IPS-18a (cell line): ENCODE measurements at regions not wholly inside any gene's neighbourhood (a gene's known extent, or its start where the extent isn't known, plus 50 kb on each side); places are given as distances from the start of the nearest gene placed in this dataset.
"Not testable (repeated sequence)": the region's sequence is repeated elsewhere in the genome, so short reads cannot be mapped to it uniquely, and the experiment has no call there.

Experiments used
- H3K27ac ChIP-seq: one replicate; pipeline ENCODE4 v1.5.1; 2013; ENCODE audit warnings: low read length
- H3K27me3 ChIP-seq: one replicate; pipeline ENCODE4 v1.6.1; 2013; ENCODE audit warnings: mild to moderate bottlenecking, low read length; ENCODE audit not compliant: control insufficient read depth, insufficient read depth
- H3K36me3 ChIP-seq: one replicate; pipeline ENCODE4 v1.6.1; 2013; ENCODE audit warnings: low read depth, low read length; ENCODE audit not compliant: control insufficient read depth
- H3K4me1 ChIP-seq: one replicate; pipeline ENCODE4 v1.6.1; 2013; ENCODE audit warnings: low read depth, low read length; ENCODE audit not compliant: control insufficient read depth
- H3K4me3 ChIP-seq: one replicate; pipeline ENCODE4 v1.5.1; 2013; ENCODE audit warnings: low read length
- H3K9ac ChIP-seq: one replicate; pipeline ENCODE4 v1.6.1; 2013; ENCODE audit warnings: mild to moderate bottlenecking, low read length, moderate library complexity
- H3K9me3 ChIP-seq: one replicate; pipeline ENCODE4 v1.6.1; 2013; ENCODE audit warnings: low read depth, low read length; ENCODE audit not compliant: control insufficient read depth

DNA sequence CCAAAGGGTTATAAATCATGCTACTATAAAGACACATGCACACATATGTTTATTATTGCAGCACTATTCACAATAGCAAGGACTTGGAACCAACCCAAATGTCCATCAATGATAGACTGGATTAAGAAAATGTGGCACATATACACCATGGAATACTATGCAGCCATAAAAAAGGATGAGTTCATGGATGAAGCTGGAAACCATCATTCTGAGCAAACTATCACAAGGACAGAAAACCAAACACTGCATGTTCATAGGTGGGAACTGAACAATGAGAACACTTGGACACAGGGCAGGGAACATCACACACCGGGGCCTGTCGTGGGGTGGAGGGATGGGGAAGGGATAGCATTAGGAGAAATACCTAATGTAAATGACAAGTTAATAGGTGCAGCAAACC lies 322.1 kb downstream of the RPLP1 start:
- H3K9me3 ChIP-seq, H3K27ac ChIP-seq, H3K4me3 ChIP-seq, H3K9ac ChIP-seq, H3K4me1 ChIP-seq, H3K27me3 ChIP-seq, H3K36me3 ChIP-seq: not testable (repeated sequence)

DNA sequence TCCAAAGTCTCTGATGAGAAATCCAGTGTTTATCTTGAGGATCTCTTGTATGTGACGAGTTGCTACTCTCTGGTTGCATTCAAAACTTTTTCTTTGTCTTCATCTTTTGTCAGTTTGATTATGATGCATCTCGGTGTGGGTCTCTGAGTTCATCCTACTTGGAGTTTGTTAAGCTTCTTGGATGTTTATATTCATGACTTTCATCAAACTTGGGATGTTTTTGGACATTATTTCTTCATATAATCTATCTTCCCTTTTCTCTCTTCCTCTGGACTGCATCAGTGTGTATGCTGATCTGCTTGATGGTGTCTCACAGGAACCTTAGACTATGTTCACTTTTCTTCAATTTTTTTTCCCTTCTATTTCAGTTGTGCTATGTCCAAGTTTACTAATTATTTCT lies 320.4 kb downstream of the TLE3 start:
- Histone ChIP-seq H3K27me3 (no peaks in the 10 kb centered on the region), H3K27ac (no peak overlapping the region), H3K4me3 (no peak overlapping the region), H3K36me3 (no peaks in the 10 kb centered on the region), H3K9me3 (no peaks in the 10 kb centered on the region), H3K4me1 (no peaks in the 10 kb centered on the region), H3K9ac (no peak overlapping the region)

GRCh38 chr15:69780374-69780773 lies 317.3 kb downstream of the TLE3 start:
- H3K9me3 ChIP-seq = no peaks in the 10 kb centered on the region
- no peaks in the 10 kb centered on the region for H3K27me3 ChIP-seq
- no peaks in the 10 kb centered on the region for H3K36me3 ChIP-seq
- no peak overlapping the region for H3K27ac ChIP-seq
- H3K4me3 ChIP-seq = no peak overlapping the region
- no peak overlapping the region for H3K9ac ChIP-seq
- H3K4me1 ChIP-seq = no peaks in the 10 kb centered on the region

DNA sequence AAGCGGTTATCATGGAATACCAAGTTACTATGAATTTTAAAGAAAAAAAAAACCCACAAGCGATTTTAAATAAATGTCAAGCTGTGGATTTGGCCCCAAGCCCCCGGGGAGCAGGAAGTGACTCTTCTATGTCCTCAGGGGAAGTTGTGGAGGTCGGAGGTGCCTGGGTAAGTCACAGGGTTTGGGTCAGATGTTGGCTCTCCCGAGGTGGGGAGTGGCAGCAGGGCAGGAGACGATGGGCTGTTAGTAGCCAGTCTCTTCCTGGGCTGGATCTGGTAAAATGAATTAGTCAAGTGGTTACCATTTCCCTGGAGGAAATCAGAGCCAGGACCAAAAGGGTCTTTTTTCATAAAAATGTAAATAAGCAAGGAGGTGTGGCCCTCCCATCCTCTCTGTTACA lies 316.7 kb downstream of the TLE3 start:
- Histone ChIP-seq H3K9ac (no peak overlapping the region), H3K27me3 (no peaks in the 10 kb centered on the region), H3K9me3 (no peaks in the 10 kb centered on the region), H3K4me1 (no peaks in the 10 kb centered on the region), H3K4me3 (no peak overlapping the region), H3K36me3 (no peaks in the 10 kb centered on the region), H3K27ac (no peak overlapping the region)

DNA sequence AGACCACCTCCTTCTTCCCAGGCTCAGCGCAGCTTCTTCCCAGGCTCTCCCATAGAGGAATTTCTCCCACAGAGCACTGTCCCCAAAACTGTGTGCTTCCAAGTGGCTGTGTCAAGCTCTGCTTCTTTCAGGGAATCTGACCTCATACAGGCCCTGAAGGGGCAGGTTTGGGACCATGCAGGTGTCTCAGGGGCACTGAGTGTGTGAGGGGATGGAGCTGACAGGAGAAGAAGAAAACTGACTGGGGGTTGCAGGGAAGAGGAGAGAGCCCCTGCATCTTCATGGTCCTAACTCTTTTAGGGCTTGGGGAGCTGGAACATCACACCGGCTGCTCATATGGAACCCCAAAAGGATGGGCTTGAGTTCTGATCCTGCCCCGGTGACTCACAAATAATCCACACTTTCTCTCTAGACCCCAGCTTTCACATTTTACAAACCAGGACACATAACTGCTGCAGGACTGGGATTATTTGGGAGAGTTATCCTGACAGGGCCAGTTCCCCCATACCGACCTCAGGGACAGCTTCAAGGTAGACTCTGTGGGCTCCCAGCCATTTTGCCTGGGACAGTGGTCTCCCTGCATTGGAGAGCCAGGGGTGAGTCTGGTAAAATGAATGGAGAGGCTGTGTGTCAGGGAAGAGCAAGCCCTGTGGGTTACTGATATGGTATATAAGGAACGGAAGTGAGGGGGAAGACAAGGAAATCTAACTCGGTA lies 316.1 kb downstream of the TLE3 start:
- H3K4me3 ChIP-seq = no peak overlapping the region
- H3K4me1 ChIP-seq = no peaks in the 10 kb centered on the region
- no peak overlapping the region for H3K27ac ChIP-seq
- H3K36me3 ChIP-seq = no peaks in the 10 kb centered on the region
- H3K9me3 ChIP-seq = no peaks in the 10 kb centered on the region
- no peaks in the 10 kb centered on the region for H3K27me3 ChIP-seq
- no peak overlapping the region for H3K9ac ChIP-seq

DNA sequence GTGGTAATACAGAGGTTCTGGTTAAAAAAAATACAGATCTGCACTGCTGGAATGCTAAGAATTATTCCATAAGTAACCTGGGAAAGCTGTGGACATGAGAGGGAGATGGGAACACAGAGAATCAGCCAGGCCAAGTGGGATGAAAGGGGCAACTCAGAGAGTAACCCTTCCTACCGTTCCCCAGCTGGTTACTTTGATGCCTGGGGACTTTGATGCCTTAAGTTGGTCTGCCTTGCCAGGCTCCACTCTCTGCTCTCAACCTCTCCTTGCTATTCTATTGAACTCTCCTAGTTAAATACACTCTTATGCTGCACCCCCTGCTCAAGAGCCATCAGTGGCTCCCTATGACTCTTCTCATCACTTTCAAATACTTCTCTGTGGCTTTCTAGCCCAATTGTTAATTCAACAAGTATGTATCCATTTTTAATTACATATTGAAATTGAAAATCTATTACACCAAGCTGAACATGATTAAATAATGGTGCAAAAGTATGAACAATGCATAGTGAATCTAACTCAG lies 315.5 kb downstream of the TLE3 start:
- H3K4me3 ChIP-seq = no peak overlapping the region
- no peak overlapping the region for H3K9ac ChIP-seq
- H3K27me3 ChIP-seq = no peaks in the 10 kb centered on the region
- H3K9me3 ChIP-seq = no peaks in the 10 kb centered on the region
- no peaks in the 10 kb centered on the region for H3K36me3 ChIP-seq
- H3K4me1 ChIP-seq = no peaks in the 10 kb centered on the region
- H3K27ac ChIP-seq = no peak overlapping the region

DNA sequence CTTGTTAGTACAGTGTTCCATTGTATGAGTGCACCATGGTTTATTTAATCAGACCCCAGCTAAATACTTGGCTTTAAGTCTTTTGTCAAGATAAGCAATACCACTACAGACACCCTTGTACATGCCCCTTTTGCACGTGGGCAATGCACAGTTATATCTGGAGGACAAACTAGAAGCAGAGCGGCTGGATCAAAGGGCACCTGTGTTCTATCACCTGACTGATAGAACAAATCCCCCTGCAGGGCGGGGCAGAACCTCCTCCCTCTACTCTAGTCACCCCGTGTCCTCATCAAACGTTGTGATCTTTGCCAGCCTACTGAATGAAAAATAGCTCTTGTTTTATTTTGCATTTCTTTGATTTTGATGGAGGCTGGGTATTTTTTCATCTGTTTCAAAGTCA lies 314.9 kb downstream of the TLE3 start:
- Histone ChIP-seq H3K36me3 (no peaks in the 10 kb centered on the region), H3K27ac (no peak overlapping the region), H3K9me3 (no peaks in the 10 kb centered on the region), H3K27me3 (no peaks in the 10 kb centered on the region), H3K4me3 (no peak overlapping the region), H3K9ac (no peak overlapping the region), H3K4me1 (no peaks in the 10 kb centered on the region)

DNA sequence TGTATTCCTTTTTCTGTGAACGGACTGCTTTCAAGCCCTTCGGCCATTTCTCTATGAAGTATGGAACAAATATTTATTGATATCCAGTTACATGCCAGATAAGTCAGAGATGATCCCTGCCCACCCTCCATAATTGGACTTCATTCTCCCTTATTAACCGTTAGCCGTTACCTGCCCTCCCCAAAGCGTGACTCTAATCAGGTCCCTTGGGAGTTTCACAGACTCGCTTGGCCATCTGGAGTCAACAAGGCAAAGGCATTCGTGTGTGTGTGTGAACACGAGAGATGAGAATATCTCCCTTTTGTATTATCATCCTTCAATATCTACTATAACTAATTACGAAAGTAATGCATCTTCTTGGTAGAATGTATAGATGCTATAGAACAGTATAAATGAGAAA lies 314.5 kb downstream of the TLE3 start:
- H3K27ac ChIP-seq = no peak overlapping the region
- no peak overlapping the region for H3K4me3 ChIP-seq
- no peaks in the 10 kb centered on the region for H3K27me3 ChIP-seq
- no peak overlapping the region for H3K9ac ChIP-seq
- no peaks in the 10 kb centered on the region for H3K4me1 ChIP-seq
- no peaks in the 10 kb centered on the region for H3K36me3 ChIP-seq
- no peaks in the 10 kb centered on the region for H3K9me3 ChIP-seq

- no peak overlapping the region for H3K9ac ChIP-seq
- H3K27me3 ChIP-seq = no peaks in the 10 kb centered on the region
Observed at GRCh38 chr15:69784798-69785566, 312.7 kb downstream of the TLE3 start.

GRCh38 chr15:69786136-69786701 lies 311.5 kb downstream of the TLE3 start:
- no peaks in the 10 kb centered on the region for H3K27me3 ChIP-seq
- no peak overlapping the region for H3K4me3 ChIP-seq
- no peaks in the 10 kb centered on the region for H3K9me3 ChIP-seq
- no peaks in the 10 kb centered on the region for H3K36me3 ChIP-seq
- no peak overlapping the region for H3K27ac ChIP-seq
- H3K9ac ChIP-seq = no peak overlapping the region
- H3K4me1 ChIP-seq = no peaks in the 10 kb centered on the region

More at GRCh38 chr15:69784798-69785566, 312.7 kb downstream of the TLE3 start:
- no peaks in the 10 kb centered on the region for H3K9me3 ChIP-seq
- no peaks in the 10 kb centered on the region for H3K4me1 ChIP-seq
- no peaks in the 10 kb centered on the region for H3K36me3 ChIP-seq
- H3K4me3 ChIP-seq = no peak overlapping the region
- H3K27ac ChIP-seq = no peak overlapping the region

GRCh38 chr15:69787791-69788190 lies 309.9 kb downstream of the TLE3 start:
- H3K4me3 ChIP-seq = no peak overlapping the region
- H3K4me1 ChIP-seq = no peaks in the 10 kb centered on the region
- no peaks in the 10 kb centered on the region for H3K27me3 ChIP-seq
- H3K9ac ChIP-seq = no peak overlapping the region
- no peaks in the 10 kb centered on the region for H3K36me3 ChIP-seq
- no peak overlapping the region for H3K27ac ChIP-seq
- no peaks in the 10 kb centered on the region for H3K9me3 ChIP-seq
